ENCODE measurements at regions not wholly inside any gene's neighbourhood (a gene's known extent, or its start where the extent isn't known, plus 50 kb on each side); places are given as distances from the start of the nearest gene placed in this dataset.

DNA sequence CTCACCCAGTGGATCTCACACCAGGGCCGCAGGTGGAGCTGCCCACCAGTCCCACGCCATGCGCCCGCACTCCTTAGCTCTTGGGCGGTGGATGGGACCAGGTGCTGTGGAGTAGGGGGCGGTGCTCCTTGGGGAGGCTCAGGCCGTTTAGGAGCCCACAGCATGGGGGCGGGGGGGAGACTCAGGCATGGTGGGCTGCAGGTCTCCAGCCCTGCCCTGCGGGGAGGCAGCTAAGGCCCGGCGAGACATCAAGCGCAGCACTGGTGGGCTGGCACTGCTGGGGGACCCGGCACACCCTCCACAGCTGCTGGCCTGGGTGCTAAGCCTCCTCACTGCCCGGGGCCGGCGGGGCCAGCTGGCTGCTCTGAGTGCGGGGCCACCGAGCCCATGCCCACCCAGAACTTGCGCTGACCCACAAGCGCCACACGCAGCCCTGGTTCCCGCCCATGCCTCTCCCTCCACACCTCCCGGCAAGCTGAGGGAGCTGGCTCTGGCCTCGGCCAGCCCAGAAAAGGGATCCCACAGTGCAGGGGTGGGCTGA is 312.9 kb upstream of the GIMD1 start:
- POLR2A ChIA-PET, result no interaction called here
- CTCF ChIA-PET, result no interaction called here
- Histone ChIP-seq H3K9ac (ENCODE audit: control insufficient read depth, insufficient read depth, low read length) (no peak overlapping the region), H3K27me3 (replicated peaks in 1 of 2; ENCODE audit: control insufficient read depth in 2 of 2, insufficient read depth in 2 of 2, low read length in 1 of 2) (no peaks in the 10 kb centered on the region), H3K27ac (ENCODE audit: control insufficient read depth, insufficient read depth) (no peak overlapping the region), H2AFZ (ENCODE audit: control insufficient read depth, low read depth, low read length) (no peak overlapping the region), H3K79me2 (ENCODE audit: control insufficient read depth, insufficient read depth, low read length) (no peaks in the 10 kb centered on the region), H3K9me3 (replicated peaks; ENCODE audit: control insufficient read depth, insufficient read depth, low read length) (no peaks in the 10 kb centered on the region), H3K4me3 (no peak overlapping the region), H3K4me1 (ENCODE audit: control insufficient read depth, insufficient read depth, low read length) (no peaks in the 10 kb centered on the region), H3K4me2 (ENCODE audit: control insufficient read depth, insufficient read depth) (no peak overlapping the region), H3K36me3 (ENCODE audit: control insufficient read depth in 2 of 2, insufficient read depth in 2 of 2, low read length in 1 of 2) (no peaks in the 10 kb centered on the region), H4K20me1 (ENCODE audit: control insufficient read depth, insufficient read depth) (no peaks in the 10 kb centered on the region)
- WGBS (ENCODE audit: insufficient coverage, insufficient replicate concordance, low lambda C conversion rate, missing lambda C conversion rate), result 52% methylated on average over 24 of the region's 24 CpGs
- FAIRE-seq (no peak), DNase-seq (ENCODE audit: low read depth, low spot score) (no peak), ATAC-seq (no peak)
- intact Hi-C loops (cut with micrococcal nuclease; ENCODE audit: unreplicated experiment) (no loop called here), in situ Hi-C loops (cut with MboI) (no loop called here)
- no TSS peak for BruUV-seq (replicated peaks)
- RAD21 ChIA-PET (ENCODE audit: unreplicated experiment), result no interaction called here
- TF ChIP-seq, protein P1, sequence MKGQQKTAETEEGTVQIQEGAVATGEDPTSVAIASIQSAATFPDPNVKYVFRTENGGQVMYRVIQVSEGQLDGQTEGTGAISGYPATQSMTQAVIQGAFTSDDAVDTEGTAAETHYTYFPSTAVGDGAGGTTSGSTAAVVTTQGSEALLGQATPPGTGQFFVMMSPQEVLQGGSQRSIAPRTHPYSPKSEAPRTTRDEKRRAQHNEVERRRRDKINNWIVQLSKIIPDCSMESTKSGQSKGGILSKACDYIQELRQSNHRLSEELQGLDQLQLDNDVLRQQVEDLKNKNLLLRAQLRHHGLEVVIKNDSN (IDR thresholded peaks at IDR 0.05; ENCODE audit: borderline replicate concordance, extremely low read length, insufficient read depth, low read depth, low read length), result no peak
- SMC1A ChIA-PET (ENCODE audit: uncharacterized antibody, unreplicated experiment), result no interaction called here

DNA sequence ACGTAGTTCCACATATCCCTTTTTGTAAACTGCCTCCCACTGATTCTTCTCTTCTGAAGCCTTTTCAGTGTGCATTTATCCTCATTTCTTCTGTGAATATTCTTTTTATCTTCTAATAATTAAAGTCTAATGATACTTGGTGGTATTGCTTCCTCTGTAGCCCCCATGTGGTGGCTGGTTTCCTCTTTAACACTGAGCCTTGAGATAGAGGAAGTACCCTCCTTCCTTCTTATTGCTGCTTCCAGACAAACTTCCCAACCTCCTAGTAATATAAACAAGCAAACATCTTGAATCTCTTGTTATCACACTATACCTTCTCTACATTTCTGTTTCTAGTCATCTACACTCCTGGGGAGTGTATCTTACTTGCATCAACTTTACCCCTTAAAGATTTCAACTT is 310.5 kb upstream of the GIMD1 start:
- no peak overlapping the region for H3K27ac ChIP-seq (ENCODE audit: control insufficient read depth, insufficient read depth)
- H3K9ac ChIP-seq (ENCODE audit: control insufficient read depth, insufficient read depth, low read length), result no peak overlapping the region
- no peaks in the 10 kb centered on the region for H4K20me1 ChIP-seq (ENCODE audit: control insufficient read depth, insufficient read depth)
- intact Hi-C loops (cut with micrococcal nuclease; ENCODE audit: unreplicated experiment), result no loop called here
- no peak overlapping the region for H2AFZ ChIP-seq (ENCODE audit: control insufficient read depth, low read depth, low read length)
- ChIA-PET SMC1A (ENCODE audit: uncharacterized antibody, unreplicated experiment) (no interaction called here), CTCF (no interaction called here), POLR2A (no interaction called here), RAD21 (ENCODE audit: unreplicated experiment) (no interaction called here)
- FAIRE-seq (no peak), ATAC-seq (no peak), DNase-seq (ENCODE audit: low read depth, low spot score) (no peak)
- H3K4me3 ChIP-seq, result no peak overlapping the region
- H3K4me2 ChIP-seq (ENCODE audit: control insufficient read depth, insufficient read depth), result no peak overlapping the region
- no peaks in the 10 kb centered on the region for H3K9me3 ChIP-seq (replicated peaks; ENCODE audit: control insufficient read depth, insufficient read depth, low read length)
- no peaks in the 10 kb centered on the region for H3K27me3 ChIP-seq (replicated peaks in 1 of 2; ENCODE audit: control insufficient read depth in 2 of 2, insufficient read depth in 2 of 2, low read length in 1 of 2)
- in situ Hi-C loops (cut with MboI), result no loop called here
- no peaks in the 10 kb centered on the region for H3K79me2 ChIP-seq (ENCODE audit: control insufficient read depth, insufficient read depth, low read length)
- TF ChIP-seq CBX3 (IDR thresholded peaks at IDR 0.05; ENCODE audit: borderline replicate concordance, low read depth), result no peak
- TF ChIP-seq SP1 (IDR thresholded peaks at IDR 0.05; ENCODE audit: low read depth, low read length), result no peak
- no peak for TF ChIP-seq BRCA1 (IDR thresholded peaks at IDR 0.05; ENCODE audit: low read depth, low read length)
- no peak for TF ChIP-seq CBFB (IDR thresholded peaks at IDR 0.05; ENCODE audit: low read depth)
- TF ChIP-seq KDM1A (IDR thresholded peaks at IDR 0.05; ENCODE audit: borderline replicate concordance), result no peak
- TF ChIP-seq KAT2A (conservative IDR thresholded peaks at IDR 0.05; ENCODE audit: control insufficient read depth, low read depth, low read length), result no peak
- TF ChIP-seq, protein P2, sequence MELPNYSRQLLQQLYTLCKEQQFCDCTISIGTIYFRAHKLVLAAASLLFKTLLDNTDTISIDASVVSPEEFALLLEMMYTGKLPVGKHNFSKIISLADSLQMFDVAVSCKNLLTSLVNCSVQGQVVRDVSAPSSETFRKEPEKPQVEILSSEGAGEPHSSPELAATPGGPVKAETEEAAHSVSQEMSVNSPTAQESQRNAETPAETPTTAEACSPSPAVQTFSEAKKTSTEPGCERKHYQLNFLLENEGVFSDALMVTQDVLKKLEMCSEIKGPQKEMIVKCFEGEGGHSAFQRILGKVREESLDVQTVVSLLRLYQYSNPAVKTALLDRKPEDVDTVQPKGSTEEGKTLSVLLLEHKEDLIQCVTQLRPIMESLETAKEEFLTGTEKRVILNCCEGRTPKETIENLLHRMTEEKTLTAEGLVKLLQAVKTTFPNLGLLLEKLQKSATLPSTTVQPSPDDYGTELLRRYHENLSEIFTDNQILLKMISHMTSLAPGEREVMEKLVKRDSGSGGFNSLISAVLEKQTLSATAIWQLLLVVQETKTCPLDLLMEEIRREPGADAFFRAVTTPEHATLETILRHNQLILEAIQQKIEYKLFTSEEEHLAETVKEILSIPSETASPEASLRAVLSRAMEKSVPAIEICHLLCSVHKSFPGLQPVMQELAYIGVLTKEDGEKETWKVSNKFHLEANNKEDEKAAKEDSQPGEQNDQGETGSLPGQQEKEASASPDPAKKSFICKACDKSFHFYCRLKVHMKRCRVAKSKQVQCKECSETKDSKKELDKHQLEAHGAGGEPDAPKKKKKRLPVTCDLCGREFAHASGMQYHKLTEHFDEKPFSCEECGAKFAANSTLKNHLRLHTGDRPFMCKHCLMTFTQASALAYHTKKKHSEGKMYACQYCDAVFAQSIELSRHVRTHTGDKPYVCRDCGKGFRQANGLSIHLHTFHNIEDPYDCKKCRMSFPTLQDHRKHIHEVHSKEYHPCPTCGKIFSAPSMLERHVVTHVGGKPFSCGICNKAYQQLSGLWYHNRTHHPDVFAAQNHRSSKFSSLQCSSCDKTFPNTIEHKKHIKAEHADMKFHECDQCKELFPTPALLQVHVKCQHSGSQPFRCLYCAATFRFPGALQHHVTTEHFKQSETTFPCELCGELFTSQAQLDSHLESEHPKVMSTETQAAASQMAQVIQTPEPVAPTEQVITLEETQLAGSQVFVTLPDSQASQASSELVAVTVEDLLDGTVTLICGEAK (IDR thresholded peaks at IDR 0.05; ENCODE audit: borderline replicate concordance), result no peak
- no peak for TF ChIP-seq CHD1 (IDR thresholded peaks at IDR 0.05; ENCODE audit: low read depth, low read length)
- TF ChIP-seq, protein P3, sequence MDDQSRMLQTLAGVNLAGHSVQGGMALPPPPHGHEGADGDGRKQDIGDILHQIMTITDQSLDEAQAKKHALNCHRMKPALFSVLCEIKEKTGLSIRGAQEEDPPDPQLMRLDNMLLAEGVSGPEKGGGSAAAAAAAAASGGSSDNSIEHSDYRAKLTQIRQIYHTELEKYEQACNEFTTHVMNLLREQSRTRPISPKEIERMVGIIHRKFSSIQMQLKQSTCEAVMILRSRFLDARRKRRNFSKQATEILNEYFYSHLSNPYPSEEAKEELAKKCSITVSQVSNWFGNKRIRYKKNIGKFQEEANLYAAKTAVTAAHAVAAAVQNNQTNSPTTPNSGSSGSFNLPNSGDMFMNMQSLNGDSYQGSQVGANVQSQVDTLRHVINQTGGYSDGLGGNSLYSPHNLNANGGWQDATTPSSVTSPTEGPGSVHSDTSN (IDR thresholded peaks at IDR 0.05; ENCODE audit: insufficient replicate concordance, low read depth, low read length), result no peak
- no peak for TF ChIP-seq MEF2B (IDR thresholded peaks at IDR 0.05; ENCODE audit: partially characterized antibody, poor library complexity, severe bottlenecking)
- no peak for TF ChIP-seq BACH1 (IDR thresholded peaks at IDR 0.05; ENCODE audit: borderline replicate concordance)
- no peak for TF ChIP-seq PAX8 (IDR thresholded peaks at IDR 0.05)
- 0% methylated on average over 1 of the region's 1 CpG for WGBS (ENCODE audit: insufficient coverage, insufficient replicate concordance, low lambda C conversion rate, missing lambda C conversion rate)
- no peaks in the 10 kb centered on the region for H3K36me3 ChIP-seq (ENCODE audit: control insufficient read depth in 2 of 2, insufficient read depth in 2 of 2, low read length in 1 of 2)
- BruUV-seq (replicated peaks), result no TSS peak
- H3K4me1 ChIP-seq (ENCODE audit: control insufficient read depth, insufficient read depth, low read length), result no peaks in the 10 kb centered on the region
